ENCODE measurements at regions not wholly inside any gene's neighbourhood (a gene's known extent, or its start where the extent isn't known, plus 50 kb on each side); places are given as distances from the start of the nearest gene placed in this dataset.

GRCh38 chr4:126018274-126018673 is 703.5 kb downstream of the FAT4 start (continued):
- TF ChIP-seq NRF1 (conservative IDR thresholded peaks at IDR 0.05; ENCODE audit: low read depth, low read length) = no peak
- no peak for TF ChIP-seq HDGF (IDR thresholded peaks at IDR 0.05)

GRCh38 chr4:126023896-126024295 is 709.1 kb downstream of the FAT4 start:
- DNase-seq (ENCODE audit: low read depth, low spot score) = no peak
- Histone ChIP-seq H3K4me3 (no peak overlapping the region), H3K4me1 (ENCODE audit: control insufficient read depth, insufficient read depth, low read length) (no peaks in the 10 kb centered on the region), H3K4me2 (ENCODE audit: control insufficient read depth, insufficient read depth) (no peak overlapping the region), H3K27ac (ENCODE audit: control insufficient read depth, insufficient read depth) (no peak overlapping the region), H3K27me3 (replicated peaks in 1 of 2; ENCODE audit: control insufficient read depth in 2 of 2, insufficient read depth in 2 of 2, low read length in 1 of 2) (no peaks in the 10 kb centered on the region), H3K9me3 (replicated peaks; ENCODE audit: control insufficient read depth, insufficient read depth, low read length) (no peaks in the 10 kb centered on the region), H2AFZ (ENCODE audit: control insufficient read depth, low read depth, low read length) (no peak overlapping the region), H4K20me1 (ENCODE audit: control insufficient read depth, insufficient read depth) (no peaks in the 10 kb centered on the region), H3K79me2 (ENCODE audit: control insufficient read depth, insufficient read depth, low read length) (no peaks in the 10 kb centered on the region), H3K9ac (ENCODE audit: control insufficient read depth, insufficient read depth, low read length) (no peak overlapping the region), H3K36me3 (ENCODE audit: control insufficient read depth in 2 of 2, insufficient read depth in 2 of 2, low read length in 1 of 2) (no peaks in the 10 kb centered on the region)
- no peak for ATAC-seq
- POLR2A ChIA-PET = no interaction called here
- intact Hi-C loops (cut with micrococcal nuclease; ENCODE audit: unreplicated experiment) = no loop called here
- RAD21 ChIA-PET (ENCODE audit: unreplicated experiment) = no interaction called here
- no TSS peak for BruUV-seq (replicated peaks)
- SMC1A ChIA-PET (ENCODE audit: uncharacterized antibody, unreplicated experiment) = interaction anchor here (0.6 kb wide), 1 partner anchor 31 kb away, joined by 3 read pairs; no protein-coding TSS in a partner anchor
- 0% methylated on average over 3 of the region's 3 CpGs for WGBS (ENCODE audit: insufficient coverage, insufficient replicate concordance, low lambda C conversion rate, missing lambda C conversion rate)
- in situ Hi-C loops (cut with MboI) = no loop called here
- CTCF ChIA-PET = no interaction called here
- FAIRE-seq = no peak
- TF ChIP-seq CHD2 (IDR thresholded peaks at IDR 0.05; ENCODE audit: borderline replicate concordance, low read depth, low read length) = no peak
- no peak for TF ChIP-seq ZNF274 (IDR thresholded peaks at IDR 0.05; ENCODE audit: insufficient read depth, insufficient read length)

GRCh38 chr4:126027601-126028000 is 712.8 kb downstream of the FAT4 start:
- ChIA-PET SMC1A (ENCODE audit: uncharacterized antibody, unreplicated experiment) (no interaction called here), POLR2A (no interaction called here), CTCF (no interaction called here), RAD21 (ENCODE audit: unreplicated experiment) (no interaction called here)
- Histone ChIP-seq H3K36me3 (ENCODE audit: control insufficient read depth in 2 of 2, insufficient read depth in 2 of 2, low read length in 1 of 2) (no peaks in the 10 kb centered on the region), H2AFZ (ENCODE audit: control insufficient read depth, low read depth, low read length) (no peak overlapping the region), H3K79me2 (ENCODE audit: control insufficient read depth, insufficient read depth, low read length) (no peaks in the 10 kb centered on the region), H3K27ac (ENCODE audit: control insufficient read depth, insufficient read depth) (no peak overlapping the region), H3K4me2 (ENCODE audit: control insufficient read depth, insufficient read depth) (no peak overlapping the region), H3K27me3 (replicated peaks in 1 of 2; ENCODE audit: control insufficient read depth in 2 of 2, insufficient read depth in 2 of 2, low read length in 1 of 2) (no peaks in the 10 kb centered on the region), H4K20me1 (ENCODE audit: control insufficient read depth, insufficient read depth) (no peaks in the 10 kb centered on the region), H3K9me3 (replicated peaks; ENCODE audit: control insufficient read depth, insufficient read depth, low read length) (no peaks in the 10 kb centered on the region), H3K9ac (ENCODE audit: control insufficient read depth, insufficient read depth, low read length) (no peak overlapping the region), H3K4me3 (no peak overlapping the region), H3K4me1 (ENCODE audit: control insufficient read depth, insufficient read depth, low read length) (no peaks in the 10 kb centered on the region)
- FAIRE-seq (no peak), DNase-seq (ENCODE audit: low read depth, low spot score) (no peak), ATAC-seq (no peak)
- intact Hi-C loops (cut with micrococcal nuclease; ENCODE audit: unreplicated experiment) = no loop called here
- no TSS peak for BruUV-seq (replicated peaks)
- TF ChIP-seq POLR2AphosphoS5 (IDR thresholded peaks at IDR 0.05; ENCODE audit: low read length) = no peak
- TF ChIP-seq MTA2 (IDR thresholded peaks at IDR 0.05; ENCODE audit: low read depth) = no peak
- no peak for TF ChIP-seq CBX5 (IDR thresholded peaks at IDR 0.05; ENCODE audit: low read depth)
- no peak for TF ChIP-seq RELA (IDR thresholded peaks at IDR 0.05; ENCODE audit: borderline replicate concordance, partially characterized antibody)
- 3% methylated on average over 2 of the region's 2 CpGs for WGBS (ENCODE audit: insufficient coverage, insufficient replicate concordance, low lambda C conversion rate, missing lambda C conversion rate)
- in situ Hi-C loops (cut with MboI) = no loop called here
